H1 (cell line): ENCODE measurements at regions not wholly inside any gene's neighbourhood (a gene's known extent, or its start where the extent isn't known, plus 50 kb on each side); places are given as distances from the start of the nearest gene placed in this dataset.
"Not testable (repeated sequence)": the region's sequence is repeated elsewhere in the genome, so short reads cannot be mapped to it uniquely, and the experiment has no call there.

Experiments used
- CTCF ChIA-PET: fragments of 300-600 bp; sonication (Branson Sonifier 250); formaldehyde crosslinking; loops from one replicate; lab custom pipeline; 2021; ENCODE audit not compliant: partially characterized antibody; lab: Charles Lee
- POLR2A ChIA-PET: fragments of 300-600 bp; sonication (Branson Sonifier 250); formaldehyde crosslinking; loops from one replicate; lab custom pipeline; 2021; ENCODE audit warnings: inconsistent platforms; ENCODE audit not compliant: partially characterized antibody; lab: Charles Lee
- DNase-seq, 2 experiments: peaks; one replicate each; pipeline versions ENCODE4 v3.0.0 to v3.0.0-alpha.2; 2010 to 2022; ENCODE audit warnings: low spot score in 2 of 2, low read depth in 1 of 2, mixed read lengths in 1 of 2
- FAIRE-seq: peaks from 2 replicates; lab custom pipeline; 2011; peaks lifted over from hg19 to GRCh38; lab: Jason Lieb, UNC
- H2AFZ ChIP-seq: 2 replicates; pipeline ENCODE4 v1.8.1; 2012; ENCODE audit warnings: low read length, inconsistent platforms
- H2AK5ac ChIP-seq: 2 replicates; pipeline ENCODE4 v1.6.1; 2013; ENCODE audit warnings: low read depth, low read length
- H2BK120ac ChIP-seq: replicated peaks from 2 replicates; pipeline ENCODE3; 2013; ENCODE audit warnings: low read depth, low read length, inconsistent platforms
- H2BK12ac ChIP-seq: 2 replicates; pipeline ENCODE4 v1.6.1; 2013; ENCODE audit warnings: low read depth, low read length
- H2BK15ac ChIP-seq: 2 replicates; pipeline ENCODE4 v1.6.1; 2013; ENCODE audit warnings: low read length
- H2BK20ac ChIP-seq: 2 replicates; pipeline ENCODE4 v1.6.1; 2013; ENCODE audit warnings: low read length
- H2BK5ac ChIP-seq: 2 replicates; pipeline ENCODE4 v1.6.1; 2013; ENCODE audit warnings: low read depth, low read length
- H3K14ac ChIP-seq: 2 replicates; pipeline ENCODE4 v1.6.1; 2013; ENCODE audit warnings: inconsistent platforms; ENCODE audit not compliant: insufficient read length
- H3K18ac ChIP-seq: 2 replicates; pipeline ENCODE4 v1.6.1; 2013; ENCODE audit warnings: low read length; ENCODE audit errors: extremely low read depth
- H3K23ac ChIP-seq: 2 replicates; pipeline ENCODE4 v1.6.1; 2013; ENCODE audit warnings: inconsistent platforms; ENCODE audit not compliant: insufficient read length
- H3K23me2 ChIP-seq: 2 replicates; pipeline ENCODE4 v1.6.1; 2013; ENCODE audit warnings: low read depth, low read length
- H3K27ac ChIP-seq: 2 replicates; pipeline ENCODE4 v1.6.1; 2011; ENCODE audit warnings: low read depth, low read length, inconsistent platforms
- H3K27me3 ChIP-seq, 4 experiments: replicated peaks in 1 of 4; 1 replicate in 1 of 4; 2 replicates in 3 of 4; pipeline versions ENCODE4 v1.6.1 to v1.8.1; 2011 to 2013; ENCODE audit warnings: low read length in 3 of 4, mild to moderate bottlenecking in 3 of 4, inconsistent platforms in 2 of 4, mixed read lengths in 2 of 4, moderate library complexity in 1 of 4; ENCODE audit not compliant: control insufficient read depth in 3 of 4, insufficient read depth in 3 of 4; ENCODE audit errors: extremely low read depth in 1 of 4
- H3K36me3 ChIP-seq, 4 experiments: 2 replicates each; pipeline versions ENCODE4 v1.6.1 to v1.8.1; 2011 to 2013; ENCODE audit warnings: mild to moderate bottlenecking in 4 of 4, low read length in 3 of 4, moderate library complexity in 2 of 4, control low read depth in 1 of 4, inconsistent platforms in 1 of 4; ENCODE audit not compliant: insufficient read depth in 4 of 4, control insufficient read depth in 2 of 4
- H3K4ac ChIP-seq: replicated peaks from 2 replicates; pipeline ENCODE3; 2013; ENCODE audit warnings: low read length, low read depth, mixed read lengths, inconsistent platforms; ENCODE audit not compliant: insufficient read length
- H3K4me1 ChIP-seq, 4 experiments: replicated peaks in 1 of 4; 1 replicate in 1 of 4; 2 replicates in 3 of 4; pipeline versions ENCODE4 v1.6.1 to v1.8.1; 2011 to 2013; ENCODE audit warnings: low read length in 3 of 4, inconsistent platforms in 2 of 4, mixed read lengths in 1 of 4; ENCODE audit not compliant: insufficient read depth in 4 of 4, control insufficient read depth in 3 of 4
- H3K4me2 ChIP-seq, 2 experiments: 2 replicates each; pipeline versions ENCODE4 v1.6.1 to v1.8.1; 2011 to 2013; ENCODE audit warnings: low read depth in 2 of 2, low read length in 2 of 2, control low read depth in 1 of 2, inconsistent platforms in 1 of 2, mild to moderate bottlenecking in 1 of 2; ENCODE audit not compliant: insufficient read depth in 1 of 2
- H3K4me3 ChIP-seq, 4 experiments: fragments of 200-600, 300-600 bp in 1 of 4; sonication (generic), shearing (Covaris generic), sonication (Bioruptor Twin) in 1 of 4; 2 replicates each; pipeline versions ENCODE4 v1.5.1 to v1.8.1; 2011 to 2016; ENCODE audit warnings: low read length in 4 of 4, low read depth in 3 of 4, control low read depth in 2 of 4, inconsistent platforms in 2 of 4, mild to moderate bottlenecking in 2 of 4, mixed read lengths in 1 of 4, moderate library complexity in 1 of 4; ENCODE audit not compliant: insufficient read depth in 2 of 4; ENCODE audit errors: extremely low read depth in 1 of 4
- H3K56ac ChIP-seq: replicated peaks from 2 replicates; pipeline ENCODE3; 2013; ENCODE audit warnings: low read depth, mild to moderate bottlenecking, mixed read lengths, low read length, inconsistent platforms; ENCODE audit not compliant: insufficient read length
- H3K79me1 ChIP-seq: 2 replicates; pipeline ENCODE4 v1.6.1; 2013; ENCODE audit warnings: low read depth, low read length, control low read depth
- H3K79me2 ChIP-seq, 2 experiments: 2 replicates each; pipeline versions ENCODE4 v1.6.1 to v1.8.1; 2012 to 2013; ENCODE audit warnings: low read length in 2 of 2, mild to moderate bottlenecking in 2 of 2, inconsistent platforms in 1 of 2; ENCODE audit not compliant: insufficient read depth in 2 of 2, control insufficient read depth in 1 of 2
- H3K9ac ChIP-seq, 4 experiments: replicated peaks in 1 of 4; 1 replicate in 1 of 4; 2 replicates in 3 of 4; pipeline versions ENCODE4 v1.6.1 to v1.8.1; 2011 to 2013; ENCODE audit warnings: low read depth in 3 of 4, low read length in 3 of 4, control low read depth in 2 of 4, mild to moderate bottlenecking in 2 of 4, moderate library complexity in 2 of 4, inconsistent platforms in 1 of 4; ENCODE audit errors: extremely low read depth in 1 of 4
- H3K9me3 ChIP-seq, 2 experiments: 2 replicates each; pipeline versions ENCODE4 v1.6.1 to v1.8.1; 2012 to 2013; ENCODE audit warnings: mild to moderate bottlenecking in 2 of 2, moderate library complexity in 2 of 2, control low read depth in 1 of 2, inconsistent platforms in 1 of 2, low read depth in 1 of 2, low read length in 1 of 2, mixed read lengths in 1 of 2; ENCODE audit not compliant: insufficient read depth in 2 of 2
- H4K20me1 ChIP-seq, 2 experiments: replicated peaks in 1 of 2; 2 replicates each; pipeline versions ENCODE3 to v1.8.1; 2011 to 2013; ENCODE audit warnings: inconsistent platforms in 2 of 2, low read length in 2 of 2, mild to moderate bottlenecking in 1 of 2; ENCODE audit not compliant: insufficient read depth in 2 of 2, control insufficient read depth in 1 of 2
- H4K5ac ChIP-seq: 2 replicates; pipeline ENCODE4 v1.6.1; 2013; ENCODE audit warnings: low read length, low read depth, mixed read lengths, inconsistent platforms; ENCODE audit not compliant: insufficient read length
- H4K8ac ChIP-seq: 2 replicates; pipeline ENCODE4 v1.8.0; 2013; ENCODE audit warnings: mild to moderate bottlenecking, moderate library complexity, low read length, inconsistent platforms; ENCODE audit not compliant: insufficient read depth; ENCODE audit errors: extremely low read depth
- H4K91ac ChIP-seq: replicated peaks from 2 replicates; pipeline ENCODE3; 2013; ENCODE audit warnings: low read length, mixed read lengths, inconsistent platforms; ENCODE audit not compliant: insufficient read length
- WGBS, 2 experiments: shearing (Covaris generic) in 1 of 2; methylation state at CpG; one replicate each; pipeline versions ENCODE4 v1.1.6 to v1.1.7; 2013 to 2015; ENCODE audit warnings: low lambda C conversion rate in 2 of 2, mixed read lengths in 2 of 2, inconsistent platforms in 1 of 2, low coverage in 1 of 2, missing lambda C conversion rate in 1 of 2; ENCODE audit not compliant: insufficient replicate concordance in 2 of 2, insufficient coverage in 1 of 2, insufficient read length in 1 of 2; ENCODE audit errors: extremely low coverage in 1 of 2, missing lambda C conversion rate in 1 of 2; 5-methylcytosine and 5-hydroxymethylcytosine counted together

- H4K8ac ChIP-seq, H2BK5ac ChIP-seq, H3K4me3 ChIP-seq, CTCF ChIA-PET, H2BK15ac ChIP-seq, H4K20me1 ChIP-seq, H3K27me3 ChIP-seq, H3K4me1 ChIP-seq, H3K27ac ChIP-seq, H2BK20ac ChIP-seq, H3K14ac ChIP-seq, H4K91ac ChIP-seq, H3K79me1 ChIP-seq, H3K56ac ChIP-seq, FAIRE-seq, H3K4me2 ChIP-seq, DNase-seq, H4K5ac ChIP-seq, H3K4ac ChIP-seq, H3K9ac ChIP-seq, H3K9me3 ChIP-seq, H3K23ac ChIP-seq, H2AFZ ChIP-seq, H3K79me2 ChIP-seq, H3K36me3 ChIP-seq, H2AK5ac ChIP-seq, H2BK120ac ChIP-seq, H3K18ac ChIP-seq, POLR2A ChIA-PET, H2BK12ac ChIP-seq, H3K23me2 ChIP-seq: not testable (repeated sequence)
- 90% methylated on average over 1 of the region's 1 CpG; no CpG with 5 or more reads in 1 of the 2 experiments for WGBS, 2 experiments
Observed at GRCh38 chr16:64341336-64341735, 780.5 kb downstream of the CDH11 start.
